ENCODE measurements at regions not wholly inside any gene's neighbourhood (a gene's known extent, or its start where the extent isn't known, plus 50 kb on each side); places are given as distances from the start of the nearest gene placed in this dataset.
A peak's percentile ranks its signal among the peaks of the same experiment; 100 is the strongest.

DNA sequence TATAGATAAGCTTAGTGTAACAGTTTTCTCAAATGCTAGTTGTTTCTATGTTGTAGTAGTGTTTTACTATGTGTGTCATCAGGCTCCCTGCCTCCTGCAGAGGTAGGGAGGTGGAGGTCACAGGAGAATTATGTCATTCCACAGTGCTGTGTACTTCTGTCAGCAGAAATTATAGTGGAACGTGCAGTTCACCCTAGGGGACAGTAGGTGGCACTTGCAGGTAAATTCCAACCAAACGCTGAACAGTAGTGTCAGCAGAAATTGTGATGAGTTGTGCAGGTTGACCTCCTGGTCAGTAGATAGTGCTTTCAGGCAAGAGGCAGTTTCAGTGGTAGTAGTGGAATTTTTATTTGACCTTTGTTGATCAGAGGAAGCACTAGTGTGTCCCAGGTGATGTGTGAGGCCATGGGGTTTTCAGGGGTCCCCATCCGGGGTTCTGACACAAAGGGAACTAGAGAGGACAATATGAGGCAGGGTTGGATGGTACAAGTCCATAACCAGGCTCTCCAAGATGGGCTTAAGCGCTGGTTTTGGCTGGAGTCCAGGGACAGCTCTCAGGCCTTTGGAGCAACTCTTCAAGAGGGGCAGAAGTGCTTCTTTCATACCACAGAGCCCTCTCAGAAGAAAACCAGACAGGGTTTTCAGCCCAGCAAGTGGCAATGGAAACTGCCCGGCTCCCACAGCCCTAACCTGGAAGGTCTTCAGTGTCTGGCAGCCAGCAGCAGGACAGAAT is 402.9 kb downstream of the CYLC2 start:
- DNase-seq (ENCODE audit: low spot score), result no peak
- peaks cover 0 to 11% of the 10 kb centered on the region in 2 donors for H3K4me1 ChIP-seq (ENCODE audit: control insufficient read depth in 1 of 2, low read depth in 2 of 2)
- H3K27me3 ChIP-seq (replicated peaks; ENCODE audit: insufficient read depth), result no peaks in the 10 kb centered on the region
- no peaks in the 10 kb centered on the region for H3K36me3 ChIP-seq
- TF ChIP-seq, protein P1, sequence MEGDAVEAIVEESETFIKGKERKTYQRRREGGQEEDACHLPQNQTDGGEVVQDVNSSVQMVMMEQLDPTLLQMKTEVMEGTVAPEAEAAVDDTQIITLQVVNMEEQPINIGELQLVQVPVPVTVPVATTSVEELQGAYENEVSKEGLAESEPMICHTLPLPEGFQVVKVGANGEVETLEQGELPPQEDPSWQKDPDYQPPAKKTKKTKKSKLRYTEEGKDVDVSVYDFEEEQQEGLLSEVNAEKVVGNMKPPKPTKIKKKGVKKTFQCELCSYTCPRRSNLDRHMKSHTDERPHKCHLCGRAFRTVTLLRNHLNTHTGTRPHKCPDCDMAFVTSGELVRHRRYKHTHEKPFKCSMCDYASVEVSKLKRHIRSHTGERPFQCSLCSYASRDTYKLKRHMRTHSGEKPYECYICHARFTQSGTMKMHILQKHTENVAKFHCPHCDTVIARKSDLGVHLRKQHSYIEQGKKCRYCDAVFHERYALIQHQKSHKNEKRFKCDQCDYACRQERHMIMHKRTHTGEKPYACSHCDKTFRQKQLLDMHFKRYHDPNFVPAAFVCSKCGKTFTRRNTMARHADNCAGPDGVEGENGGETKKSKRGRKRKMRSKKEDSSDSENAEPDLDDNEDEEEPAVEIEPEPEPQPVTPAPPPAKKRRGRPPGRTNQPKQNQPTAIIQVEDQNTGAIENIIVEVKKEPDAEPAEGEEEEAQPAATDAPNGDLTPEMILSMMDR (IDR thresholded peaks at IDR 0.05), result peak; percentile 46
- H3K27ac ChIP-seq, result no peak overlapping the region
- H3K9me3 ChIP-seq, result no peaks in the 10 kb centered on the region
- H3K4me3 ChIP-seq, result no peak overlapping the region
- ATAC-seq (ENCODE audit: insufficient number of reproducible peaks, low FRiP score, low read depth), result no peak

DNA sequence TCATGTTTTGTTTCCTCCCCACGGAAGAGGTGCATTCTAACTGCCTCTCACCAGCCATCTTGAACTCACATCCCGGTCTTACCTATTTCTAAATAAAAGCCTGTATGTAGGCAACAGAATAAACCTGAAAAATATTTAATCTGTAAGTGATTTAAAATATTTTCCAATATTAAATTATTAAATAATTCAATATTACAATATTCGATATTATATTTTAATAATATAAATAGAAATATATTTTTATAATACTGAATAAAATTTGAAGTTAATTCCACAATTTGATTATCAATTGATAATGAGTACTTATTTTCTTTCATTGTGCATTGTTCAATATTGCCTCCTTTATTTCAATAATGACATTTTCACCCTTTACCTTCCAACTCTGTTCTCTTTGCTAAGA is 404.4 kb downstream of the CYLC2 start:
- Histone ChIP-seq H3K27me3 (replicated peaks; ENCODE audit: insufficient read depth) (no peaks in the 10 kb centered on the region), H3K27ac (no peak overlapping the region), H3K9me3 (no peaks in the 10 kb centered on the region), H3K36me3 (no peaks in the 10 kb centered on the region), H3K4me3 (no peak overlapping the region), H3K4me1 (ENCODE audit: control insufficient read depth in 1 of 2, low read depth in 2 of 2) (peaks cover 0 to 11% of the 10 kb centered on the region in 2 donors)
- ATAC-seq (ENCODE audit: insufficient number of reproducible peaks, low FRiP score, low read depth) (no peak), DNase-seq (ENCODE audit: low spot score) (no peak)
- TF ChIP-seq, protein P1 (IDR thresholded peaks at IDR 0.05), result no peak

DNA sequence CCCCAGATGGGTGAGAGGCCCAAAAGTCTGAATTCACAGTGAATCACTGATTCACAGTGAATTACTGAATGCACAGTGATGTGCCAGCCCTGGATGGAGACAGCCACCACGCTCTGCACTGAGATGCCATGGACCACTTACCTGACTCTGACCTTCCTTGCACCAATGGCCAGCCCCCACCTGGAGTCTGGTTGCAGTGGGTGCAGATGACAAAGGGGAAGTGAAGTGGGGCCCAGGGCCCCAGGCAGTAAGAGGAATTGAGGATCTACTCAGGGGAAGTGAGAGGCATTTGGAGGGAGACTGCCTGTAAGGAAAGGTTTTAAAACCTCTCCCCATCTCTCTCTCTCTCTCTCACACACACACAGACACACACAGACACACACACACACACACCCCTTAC is 412.1 kb downstream of the CYLC2 start:
- Histone ChIP-seq H3K36me3 (no peaks in the 10 kb centered on the region), H3K27me3 (replicated peaks; ENCODE audit: insufficient read depth) (no peaks in the 10 kb centered on the region), H3K4me1 (ENCODE audit: control insufficient read depth in 1 of 2, low read depth in 2 of 2) (peaks cover 12% of the 10 kb centered on the region in 2 donors), H3K27ac (no peak overlapping the region), H3K9me3 (no peaks in the 10 kb centered on the region), H3K4me3 (no peak overlapping the region)
- ATAC-seq (ENCODE audit: insufficient number of reproducible peaks, low FRiP score, low read depth), result no peak
- TF ChIP-seq, protein P1 (IDR thresholded peaks at IDR 0.05), result no peak
- DNase-seq (ENCODE audit: low spot score), result no peak

DNA sequence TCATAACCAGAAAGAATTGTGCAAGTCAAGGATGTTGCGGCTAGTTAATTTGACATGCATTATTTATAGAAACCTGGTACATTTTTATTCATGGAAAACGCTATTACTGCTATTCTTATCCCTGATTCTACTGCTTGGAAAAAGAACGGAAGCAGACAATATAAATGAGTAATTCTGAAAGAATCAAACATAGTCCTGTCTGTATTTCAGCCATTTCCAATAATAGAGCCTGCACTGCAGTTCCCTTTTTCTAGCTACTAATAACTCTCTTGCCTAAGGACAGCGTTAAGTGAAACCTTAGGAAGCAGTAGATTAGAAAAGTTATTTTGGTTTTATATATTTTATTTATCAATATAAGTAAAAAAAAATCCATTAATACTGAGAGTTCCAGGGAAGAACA is 414.9 kb downstream of the CYLC2 start:
- Histone ChIP-seq H3K9me3 (no peaks in the 10 kb centered on the region), H3K36me3 (no peaks in the 10 kb centered on the region), H3K4me1 (ENCODE audit: control insufficient read depth in 1 of 2, low read depth in 2 of 2) (peaks cover 12% of the 10 kb centered on the region in 2 donors), H3K4me3 (peak overlapping the region; percentile 29), H3K27me3 (replicated peaks; ENCODE audit: insufficient read depth) (no peaks in the 10 kb centered on the region), H3K27ac (peak overlapping the region; percentile 48 to 75)
- ATAC-seq (ENCODE audit: insufficient number of reproducible peaks, low FRiP score, low read depth), result peak; percentile 82
- TF ChIP-seq, protein P1 (IDR thresholded peaks at IDR 0.05), result no peak
- DNase-seq (ENCODE audit: low spot score), result no peak

DNA sequence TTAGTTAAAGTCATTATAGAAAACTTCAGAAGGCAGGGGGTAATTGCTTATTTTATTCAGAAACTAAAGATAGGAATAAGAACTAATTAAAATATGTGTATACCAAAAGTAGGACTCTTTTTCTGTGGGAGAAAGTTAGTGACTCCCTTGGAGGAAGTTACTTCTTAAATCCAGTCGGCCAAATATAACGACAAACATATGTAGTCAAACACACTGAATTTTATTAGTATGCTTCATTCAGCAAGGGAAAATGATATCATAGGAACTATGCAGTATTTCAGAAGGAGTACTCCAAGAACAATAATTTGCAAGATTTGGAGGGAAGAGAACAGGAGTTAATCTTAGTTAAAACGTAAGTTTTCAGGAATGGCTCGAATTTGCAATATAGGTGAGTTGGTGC is 432.6 kb downstream of the CYLC2 start:
- DNase-seq (ENCODE audit: low spot score) (no peak), ATAC-seq (ENCODE audit: insufficient number of reproducible peaks, low FRiP score, low read depth) (no peak)
- no peaks in the 10 kb centered on the region for H3K9me3 ChIP-seq
- H3K4me3 ChIP-seq, result no peak overlapping the region
- no peaks in the 10 kb centered on the region for H3K4me1 ChIP-seq (ENCODE audit: control insufficient read depth in 1 of 2, low read depth in 2 of 2)
- no peaks in the 10 kb centered on the region for H3K27me3 ChIP-seq (replicated peaks; ENCODE audit: insufficient read depth)
- TF ChIP-seq, protein P1 (IDR thresholded peaks at IDR 0.05), result no peak
- no peaks in the 10 kb centered on the region for H3K36me3 ChIP-seq
- H3K27ac ChIP-seq, result no peak overlapping the region

All from thoracic aorta (tissue), 2 donors.